Stimulated activated memory B cell treated with anti-CD40 and anti-IgM and Interleukin-4, amounts not matched to agents 10 μg/mL and 1 μg/mL and 100 μg/mL, for 72 hours (primary cell): ENCODE measurements at regions not wholly inside any gene's neighbourhood (a gene's known extent, or its start where the extent isn't known, plus 50 kb on each side); places are given as distances from the start of the nearest gene placed in this dataset.

Experiments
- ATAC-seq: fragments of 150-1000 bp; cut with Tn5 transposase; 2 replicates; pipeline ENCODE4 v1.10.0; 2021
- H3K27ac Mint-ChIP-seq: one replicate; pipeline ENCODE4 v1.8.0; 2022; ENCODE audit warnings: mild to moderate bottlenecking, mixed read lengths
- H3K27me3 Mint-ChIP-seq: one replicate; pipeline ENCODE4 v1.8.0; 2022; ENCODE audit warnings: mixed read lengths
- H3K36me3 Mint-ChIP-seq: one replicate; pipeline ENCODE4 v1.8.0; 2022; ENCODE audit warnings: mixed read lengths
- H3K4me1 Mint-ChIP-seq: one replicate; pipeline ENCODE4 v1.8.0; 2022; ENCODE audit warnings: mixed read lengths
- H3K4me3 Mint-ChIP-seq: one replicate; pipeline ENCODE4 v1.8.0; 2022; ENCODE audit warnings: mild to moderate bottlenecking, moderate library complexity, mixed read lengths
- H3K9me3 Mint-ChIP-seq: one replicate; pipeline ENCODE4 v1.8.0; 2022; ENCODE audit warnings: mixed read lengths

DNA sequence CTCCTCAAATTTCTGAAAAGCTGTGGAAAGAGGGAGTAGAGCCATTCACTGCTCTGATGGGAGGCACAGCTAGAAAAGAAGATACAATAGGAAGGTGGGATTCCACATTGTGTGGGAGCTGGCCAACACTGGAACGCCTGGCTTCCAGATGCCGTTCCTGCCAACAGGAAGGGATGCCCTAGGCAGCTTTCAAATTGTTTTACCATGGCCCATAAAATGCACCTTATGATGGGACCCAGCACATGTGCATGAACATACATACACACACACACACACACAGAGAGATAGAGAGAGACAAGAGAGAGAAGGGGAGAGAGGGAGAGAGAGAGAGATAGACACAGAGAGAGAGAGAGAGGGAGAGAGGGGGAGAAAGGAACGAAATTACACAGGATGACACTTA lies 86.1 kb upstream of the BZW1 start:
- no peaks in the 10 kb centered on the region for H3K36me3 Mint-ChIP-seq
- H3K27me3 Mint-ChIP-seq, result peaks cover 32% of the 10 kb centered on the region
- H3K27ac Mint-ChIP-seq, result no peak overlapping the region
- H3K4me1 Mint-ChIP-seq, result no peaks in the 10 kb centered on the region
- H3K9me3 Mint-ChIP-seq, result peaks cover 5% of the 10 kb centered on the region
- ATAC-seq, result peak; percentile 29
- no peak overlapping the region for H3K4me3 Mint-ChIP-seq

DNA sequence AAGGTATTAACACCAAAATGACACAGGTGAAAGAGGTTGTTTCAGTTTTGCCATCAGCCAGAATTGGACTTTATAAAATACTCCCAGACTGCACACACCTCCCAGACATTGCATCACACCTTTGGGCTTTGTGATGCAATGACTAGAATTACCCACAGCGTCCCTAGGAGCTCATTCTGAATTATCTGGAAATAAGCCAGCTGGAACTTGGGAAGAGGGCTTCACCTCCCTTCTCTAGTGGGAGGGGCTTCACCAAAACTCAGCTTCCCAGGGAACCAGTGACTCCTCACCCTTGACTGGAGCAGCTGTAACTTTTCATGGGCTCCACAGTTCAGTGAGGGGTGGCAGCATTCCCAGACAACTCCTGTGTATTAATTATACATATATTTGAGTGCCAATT lies 83.1 kb upstream of the BZW1 start:
- Mint-ChIP-seq H3K4me1 (no peaks in the 10 kb centered on the region), H3K4me3 (no peak overlapping the region), H3K27me3 (peaks cover 32% of the 10 kb centered on the region), H3K9me3 (no peaks in the 10 kb centered on the region), H3K27ac (no peak overlapping the region), H3K36me3 (no peaks in the 10 kb centered on the region)
- ATAC-seq, result no peak

DNA sequence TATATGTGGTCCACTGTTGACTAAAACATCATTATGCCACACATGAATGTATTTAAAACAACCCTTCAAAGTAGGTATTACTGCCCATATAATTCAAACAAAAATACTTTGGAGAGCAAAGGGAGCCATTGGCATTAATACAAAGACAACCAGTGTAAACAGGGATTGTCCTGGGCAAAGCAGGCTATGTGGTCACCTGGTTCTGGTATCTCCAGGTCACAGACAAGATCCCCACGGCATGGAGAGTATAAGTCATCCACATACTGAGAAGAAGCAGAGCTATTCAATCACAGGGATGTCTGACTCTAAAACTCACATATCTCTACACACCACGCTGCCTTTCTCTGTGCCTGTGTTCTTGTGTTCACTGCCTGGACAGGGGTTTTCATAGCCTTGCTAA lies 81.4 kb upstream of the BZW1 start:
- ATAC-seq, result no peak
- no peak overlapping the region for H3K4me3 Mint-ChIP-seq
- H3K27me3 Mint-ChIP-seq, result peaks cover 26% of the 10 kb centered on the region
- H3K36me3 Mint-ChIP-seq, result no peaks in the 10 kb centered on the region
- H3K9me3 Mint-ChIP-seq, result no peaks in the 10 kb centered on the region
- H3K27ac Mint-ChIP-seq, result no peak overlapping the region
- H3K4me1 Mint-ChIP-seq, result no peaks in the 10 kb centered on the region

DNA sequence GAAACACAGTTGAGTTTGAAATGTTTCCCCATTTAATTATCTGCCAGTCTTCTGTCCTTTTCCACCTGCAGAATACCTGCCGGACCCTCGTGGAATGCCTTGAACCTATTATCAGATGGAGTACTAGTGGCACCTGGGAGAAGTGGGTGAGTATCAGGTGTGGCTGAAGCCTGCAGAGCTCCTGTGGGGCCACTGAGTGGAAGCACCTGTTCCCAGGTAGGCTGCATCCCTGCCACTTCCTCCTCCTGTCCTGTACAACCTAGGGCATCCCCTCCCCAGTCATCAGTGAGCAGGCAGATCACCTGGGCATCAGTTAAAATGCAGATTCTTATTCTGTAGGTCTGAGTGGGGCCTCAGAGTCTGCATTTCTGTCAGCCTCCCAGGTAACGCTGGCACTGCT lies 80.8 kb upstream of the BZW1 start:
- Mint-ChIP-seq H3K27ac (no peak overlapping the region), H3K9me3 (no peaks in the 10 kb centered on the region), H3K4me3 (no peak overlapping the region), H3K4me1 (no peaks in the 10 kb centered on the region), H3K36me3 (no peaks in the 10 kb centered on the region), H3K27me3 (peaks cover 19% of the 10 kb centered on the region)
- no peak for ATAC-seq

DNA sequence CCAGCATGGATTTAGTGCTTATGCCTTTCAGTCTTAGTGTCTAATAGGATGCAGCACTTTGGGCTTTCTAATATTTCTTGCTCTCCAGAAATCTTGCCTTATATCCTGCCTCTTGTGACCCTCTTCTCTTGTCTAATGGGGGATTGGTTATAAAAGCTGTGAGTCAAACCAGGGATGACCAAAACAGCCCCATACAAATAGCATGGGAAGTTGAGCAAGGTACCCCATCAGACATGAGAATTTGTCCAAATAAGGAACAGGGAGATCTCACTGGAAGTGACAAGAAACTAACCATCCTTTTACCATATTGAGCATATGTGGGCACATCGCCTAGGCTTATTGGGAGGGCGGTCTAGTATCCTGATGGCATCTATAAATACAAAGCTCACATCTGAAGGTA lies 78.8 kb upstream of the BZW1 start:
- no peak for ATAC-seq
- H3K27ac Mint-ChIP-seq, result no peak overlapping the region
- H3K4me3 Mint-ChIP-seq, result no peak overlapping the region
- no peaks in the 10 kb centered on the region for H3K9me3 Mint-ChIP-seq
- no peaks in the 10 kb centered on the region for H3K36me3 Mint-ChIP-seq
- no peaks in the 10 kb centered on the region for H3K4me1 Mint-ChIP-seq
- peaks cover 11% of the 10 kb centered on the region for H3K27me3 Mint-ChIP-seq

DNA sequence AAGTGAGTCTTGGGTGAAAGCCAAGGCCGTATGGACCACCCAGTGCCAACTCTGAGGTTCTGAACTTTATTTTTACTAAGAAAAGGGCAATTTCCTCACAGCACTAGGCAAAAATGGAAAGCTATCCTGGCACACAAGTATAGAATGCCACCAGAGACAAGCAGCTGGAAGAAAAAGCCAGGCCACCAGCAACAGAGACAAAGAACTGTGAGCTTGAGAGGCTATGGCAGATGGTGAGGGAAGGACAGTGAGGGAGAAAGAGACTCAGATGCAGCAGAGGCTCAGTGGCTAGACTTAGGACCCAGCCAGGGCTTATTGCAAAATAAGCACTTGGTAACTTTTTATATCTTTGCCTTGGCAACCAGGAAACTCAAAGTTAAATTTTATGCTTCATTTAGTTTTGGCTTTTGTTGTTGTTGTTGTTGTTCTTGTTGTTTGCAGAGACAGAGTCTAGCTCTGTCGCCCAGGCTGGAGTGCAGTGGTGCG lies 78.0 kb upstream of the BZW1 start:
- no peaks in the 10 kb centered on the region for H3K36me3 Mint-ChIP-seq
- ATAC-seq, result peak; percentile 39
- peaks cover 10% of the 10 kb centered on the region for H3K27me3 Mint-ChIP-seq
- H3K4me1 Mint-ChIP-seq, result no peaks in the 10 kb centered on the region
- no peak overlapping the region for H3K27ac Mint-ChIP-seq
- H3K4me3 Mint-ChIP-seq, result no peak overlapping the region
- no peaks in the 10 kb centered on the region for H3K9me3 Mint-ChIP-seq

DNA sequence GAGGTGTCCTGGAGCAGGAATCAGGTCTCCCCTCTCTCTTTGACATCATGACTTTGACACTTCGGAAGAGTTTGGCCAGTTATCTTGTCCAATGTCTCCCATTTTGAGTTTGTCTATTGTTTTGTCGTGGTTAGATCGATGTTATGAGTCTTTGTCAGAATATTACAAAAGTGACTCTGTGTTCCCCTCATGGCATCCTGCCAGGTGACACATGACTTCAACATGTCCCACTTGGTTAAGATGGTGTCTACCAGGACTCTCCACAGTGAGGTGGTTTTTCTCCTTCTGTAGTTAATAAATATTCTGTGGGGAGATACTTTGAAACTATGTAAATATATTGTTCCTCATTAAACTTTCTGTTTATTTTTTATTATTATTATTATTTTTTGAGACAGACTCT lies 76.6 kb upstream of the BZW1 start:
- Mint-ChIP-seq H3K9me3 (no peaks in the 10 kb centered on the region), H3K4me1 (no peaks in the 10 kb centered on the region), H3K27me3 (peaks cover 10% of the 10 kb centered on the region), H3K4me3 (no peak overlapping the region), H3K27ac (no peak overlapping the region), H3K36me3 (no peaks in the 10 kb centered on the region)
- no peak for ATAC-seq

DNA sequence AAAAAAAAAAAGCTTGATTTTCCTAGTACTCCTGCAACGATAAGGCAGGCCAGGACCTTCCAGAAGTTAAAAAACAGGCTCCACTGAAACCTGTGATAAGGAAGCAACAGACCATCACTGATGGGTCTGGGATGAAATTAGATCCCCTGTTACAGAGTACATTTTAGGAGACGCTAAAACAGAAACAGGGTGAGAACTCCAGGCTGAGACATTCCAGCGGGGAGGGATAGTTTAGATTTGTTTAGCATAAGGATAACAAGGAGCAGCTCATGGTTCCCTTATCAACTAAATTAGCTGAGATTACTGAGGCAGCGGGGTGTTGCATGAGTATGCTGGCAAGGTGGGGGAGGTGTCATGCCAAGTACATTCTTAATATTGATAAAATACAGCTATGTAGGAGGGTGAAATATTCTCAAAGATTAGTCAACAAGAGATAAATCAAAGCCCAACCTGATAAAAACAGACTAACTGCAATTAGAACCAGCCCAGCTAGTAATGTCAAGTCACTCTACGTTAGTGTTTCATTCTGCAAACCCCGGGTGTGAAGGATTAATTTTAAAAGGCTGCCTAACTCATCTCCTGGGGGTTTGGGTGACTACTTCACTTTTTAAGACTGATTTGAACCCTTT lies 75.0 kb upstream of the BZW1 start:
- H3K4me3 Mint-ChIP-seq, result no peak overlapping the region
- no peaks in the 10 kb centered on the region for H3K9me3 Mint-ChIP-seq
- peaks cover 21% of the 10 kb centered on the region for H3K27me3 Mint-ChIP-seq
- H3K27ac Mint-ChIP-seq, result no peak overlapping the region
- ATAC-seq, result no peak
- H3K4me1 Mint-ChIP-seq, result no peaks in the 10 kb centered on the region
- H3K36me3 Mint-ChIP-seq, result no peaks in the 10 kb centered on the region

DNA sequence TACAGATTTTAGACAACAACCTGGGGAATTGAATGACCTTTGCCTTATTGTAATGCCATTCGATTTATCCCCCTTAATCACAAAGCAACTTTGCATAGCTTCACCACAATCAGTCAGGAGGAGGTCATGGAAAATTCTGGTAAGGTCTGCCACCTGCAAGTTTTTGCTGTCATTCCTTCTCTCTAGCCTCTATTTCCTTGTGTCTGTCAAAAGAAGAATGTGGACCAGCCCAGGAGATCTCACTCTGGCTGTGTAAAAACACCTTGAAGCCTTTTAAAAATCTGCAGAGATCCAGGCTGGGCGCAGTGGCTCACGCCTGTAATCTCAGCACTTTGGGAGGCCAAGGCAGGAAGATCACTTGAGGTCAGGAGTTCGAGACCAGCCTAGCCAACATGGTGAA lies 74.1 kb upstream of the BZW1 start:
- Mint-ChIP-seq H3K36me3 (no peaks in the 10 kb centered on the region), H3K4me1 (no peaks in the 10 kb centered on the region), H3K4me3 (no peak overlapping the region), H3K27me3 (peaks cover 22% of the 10 kb centered on the region), H3K27ac (no peak overlapping the region), H3K9me3 (no peaks in the 10 kb centered on the region)
- ATAC-seq, result no peak

DNA sequence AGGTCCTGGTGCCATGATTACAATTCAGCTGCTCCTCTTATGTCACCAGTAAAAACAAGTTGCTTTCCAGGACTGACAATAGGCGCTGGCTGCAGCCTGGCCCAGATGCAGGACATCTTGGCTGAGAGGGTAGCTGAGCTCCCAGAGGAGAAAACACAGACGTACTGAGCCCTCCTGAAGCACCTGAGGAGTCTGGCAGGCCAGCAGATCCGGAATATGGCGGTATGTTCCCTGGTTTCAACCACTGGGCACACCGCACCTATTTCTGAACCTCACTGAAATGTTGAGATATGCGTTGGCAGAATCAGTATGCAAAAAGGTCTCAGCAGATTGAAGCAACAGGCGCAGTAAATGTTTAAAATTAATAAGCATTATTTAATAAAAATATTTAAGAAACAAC lies 73.1 kb upstream of the BZW1 start:
- Mint-ChIP-seq H3K4me3 (no peak overlapping the region), H3K36me3 (no peaks in the 10 kb centered on the region), H3K9me3 (no peaks in the 10 kb centered on the region), H3K27me3 (peaks cover 22% of the 10 kb centered on the region), H3K4me1 (no peaks in the 10 kb centered on the region), H3K27ac (no peak overlapping the region)
- no peak for ATAC-seq

DNA sequence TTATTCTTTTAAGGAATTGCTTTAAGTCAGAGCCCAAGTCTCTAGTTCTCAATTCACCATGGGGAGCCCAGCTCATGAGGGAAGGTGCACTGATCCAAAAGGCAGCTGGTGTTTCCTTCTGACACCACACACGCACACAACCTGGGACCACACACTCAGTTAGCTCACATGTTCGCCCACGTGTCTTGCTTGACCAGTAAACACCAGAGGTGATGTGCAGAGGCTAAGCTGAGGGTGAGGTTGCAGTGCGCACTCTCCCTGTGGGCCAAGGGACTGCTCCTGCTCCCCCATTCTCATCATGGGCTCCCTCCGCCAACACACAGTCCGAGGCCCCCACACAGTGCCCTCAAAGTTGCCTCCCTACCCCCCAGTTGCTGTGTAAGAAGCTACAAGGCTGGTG lies 70.8 kb upstream of the BZW1 start:
- Mint-ChIP-seq H3K4me1 (no peaks in the 10 kb centered on the region), H3K27me3 (peaks cover 22% of the 10 kb centered on the region), H3K9me3 (no peaks in the 10 kb centered on the region), H3K36me3 (no peaks in the 10 kb centered on the region), H3K4me3 (no peak overlapping the region), H3K27ac (no peak overlapping the region)
- ATAC-seq, result no peak

DNA sequence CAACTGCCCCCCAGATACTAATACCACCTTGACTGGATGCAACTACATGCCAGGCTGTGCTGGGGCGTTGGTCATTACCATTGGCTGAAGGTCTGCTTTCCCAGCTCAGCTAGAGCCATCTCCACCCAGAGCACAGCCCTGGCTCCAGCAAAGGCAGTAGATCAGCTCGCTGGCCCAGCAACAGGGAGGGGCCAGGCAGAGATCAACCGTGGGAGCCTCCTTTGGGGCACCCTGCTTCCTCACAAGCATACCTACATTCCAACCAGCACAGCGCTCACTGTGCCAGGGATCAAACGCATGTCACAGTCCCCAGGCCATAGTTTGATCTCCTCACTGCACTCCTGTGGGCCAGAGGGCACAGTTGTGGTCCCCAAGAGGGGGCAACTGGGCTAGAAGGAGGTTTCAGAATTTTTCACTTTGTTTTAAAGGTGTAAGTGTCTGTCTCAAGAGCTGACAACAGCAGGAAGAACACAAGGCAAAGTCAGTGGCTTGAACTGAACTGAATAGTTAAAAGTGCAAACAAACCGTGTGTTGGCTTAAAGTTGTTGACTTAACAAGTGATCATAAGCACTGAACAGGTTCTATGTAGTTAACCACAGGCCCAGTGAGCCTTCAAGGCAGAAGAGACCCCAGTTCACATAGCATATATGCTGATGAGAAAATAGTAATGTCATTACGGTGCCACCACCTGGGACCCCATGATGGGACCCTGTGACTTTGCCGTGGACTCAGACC lies 70.1 kb upstream of the BZW1 start:
- no peaks in the 10 kb centered on the region for H3K4me1 Mint-ChIP-seq
- ATAC-seq, result no peak
- H3K27ac Mint-ChIP-seq, result no peak overlapping the region
- H3K4me3 Mint-ChIP-seq, result no peak overlapping the region
- H3K27me3 Mint-ChIP-seq, result peaks cover 22% of the 10 kb centered on the region
- no peaks in the 10 kb centered on the region for H3K9me3 Mint-ChIP-seq
- H3K36me3 Mint-ChIP-seq, result no peaks in the 10 kb centered on the region

DNA sequence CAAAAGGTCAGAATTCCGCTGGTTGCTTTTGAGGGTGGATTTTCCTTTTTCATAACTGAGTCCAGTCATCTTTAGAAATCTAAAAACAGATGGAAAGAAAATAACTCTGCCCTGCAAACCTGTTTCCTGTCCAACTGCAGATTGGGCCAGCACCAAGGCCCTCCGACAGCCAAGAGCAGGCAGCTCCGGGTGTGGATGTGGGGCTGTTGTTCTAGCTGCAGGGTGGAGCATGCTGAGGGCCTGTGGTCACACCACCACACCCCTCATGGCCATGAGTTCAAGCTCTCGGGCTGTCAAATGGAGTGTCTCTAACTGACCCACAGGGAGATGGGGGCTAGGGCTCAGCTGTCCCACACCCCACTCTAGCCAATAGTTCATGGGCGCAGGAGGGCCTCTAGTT lies 69.3 kb upstream of the BZW1 start:
- H3K27me3 Mint-ChIP-seq, result peaks cover 15% of the 10 kb centered on the region
- H3K4me1 Mint-ChIP-seq, result no peaks in the 10 kb centered on the region
- ATAC-seq, result no peak
- no peak overlapping the region for H3K4me3 Mint-ChIP-seq
- no peak overlapping the region for H3K27ac Mint-ChIP-seq
- H3K36me3 Mint-ChIP-seq, result no peaks in the 10 kb centered on the region
- no peaks in the 10 kb centered on the region for H3K9me3 Mint-ChIP-seq

DNA sequence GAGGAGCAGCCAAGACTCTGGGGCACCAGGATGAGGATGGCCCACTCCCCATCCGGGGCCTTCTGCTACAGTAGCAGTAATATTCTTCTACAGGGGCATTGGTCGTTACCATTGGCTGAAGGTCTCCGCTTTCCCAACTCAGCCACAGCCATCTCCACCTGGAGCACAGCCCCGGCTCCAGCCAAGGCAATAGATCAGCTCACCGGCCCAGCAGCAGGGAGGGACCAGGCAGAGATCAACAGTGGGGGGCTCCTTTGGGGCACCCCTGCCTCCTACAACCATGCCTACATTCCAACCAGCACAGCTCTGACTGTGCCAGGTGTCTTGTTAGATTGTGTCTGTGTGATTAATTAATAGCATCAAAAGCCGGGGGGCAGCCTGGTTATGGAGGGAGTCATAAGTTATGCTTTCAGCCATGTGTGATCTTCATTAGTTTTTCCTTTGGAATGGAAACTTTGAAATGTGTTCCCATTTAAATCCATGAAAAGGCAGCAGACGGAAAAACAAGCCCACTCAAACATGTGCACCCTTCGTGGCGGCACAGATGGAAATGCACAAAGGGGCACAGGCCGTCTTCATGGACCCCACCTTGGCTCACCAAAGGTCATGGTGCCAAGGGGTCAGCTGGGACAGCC lies 68.6 kb upstream of the BZW1 start:
- Mint-ChIP-seq H3K9me3 (no peaks in the 10 kb centered on the region), H3K27ac (no peak overlapping the region), H3K4me3 (no peak overlapping the region), H3K4me1 (no peaks in the 10 kb centered on the region), H3K27me3 (peaks cover 11% of the 10 kb centered on the region), H3K36me3 (no peaks in the 10 kb centered on the region)
- no peak for ATAC-seq

DNA sequence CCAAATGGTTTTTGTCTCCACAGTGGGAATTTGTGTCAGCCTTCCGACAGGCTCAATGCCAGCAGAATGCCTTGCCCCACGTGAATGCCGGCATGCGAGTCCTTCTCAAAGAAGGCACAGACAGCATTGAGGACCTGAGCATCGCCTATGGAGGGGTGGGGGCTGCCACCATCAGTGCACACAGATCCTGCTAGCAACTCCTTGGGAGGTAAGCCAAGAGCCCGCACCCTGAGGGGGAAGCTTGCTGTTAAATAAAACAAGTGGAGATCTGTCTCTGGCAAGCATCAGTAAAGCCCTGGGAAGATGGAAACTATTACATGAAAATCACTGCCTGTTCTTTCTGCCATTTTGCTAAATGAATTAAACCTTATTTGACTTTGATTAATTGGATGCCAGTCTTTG lies 67.5 kb upstream of the BZW1 start:
- no peak for ATAC-seq
- H3K4me1 Mint-ChIP-seq, result no peaks in the 10 kb centered on the region

DNA sequence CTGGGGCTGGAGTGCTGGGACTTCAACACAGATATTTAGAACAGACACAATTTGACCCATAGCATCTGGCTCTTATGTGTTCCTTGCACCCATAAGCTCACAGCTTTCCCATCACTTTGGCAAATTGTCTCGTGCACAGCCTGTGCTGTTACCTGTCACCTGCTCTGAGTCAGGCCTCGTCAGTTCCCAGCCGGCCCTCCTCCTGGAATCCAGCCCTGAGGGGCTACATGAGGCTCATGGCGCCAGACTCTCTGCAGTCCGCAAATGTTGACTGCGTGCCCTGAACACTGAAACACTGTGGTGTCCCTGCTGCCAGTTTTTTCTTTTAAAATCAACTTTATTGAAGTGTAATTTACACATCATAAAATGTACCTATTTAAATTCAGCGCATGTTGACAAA lies 65.4 kb upstream of the BZW1 start:
- Mint-ChIP-seq H3K4me1 (no peaks in the 10 kb centered on the region), H3K27me3 (peaks cover 17% of the 10 kb centered on the region), H3K4me3 (no peak overlapping the region), H3K36me3 (no peaks in the 10 kb centered on the region), H3K27ac (no peak overlapping the region), H3K9me3 (no peaks in the 10 kb centered on the region)
- ATAC-seq, result no peak

More for the DNA sequence above, 67.5 kb upstream of the BZW1 start:
- H3K4me3 Mint-ChIP-seq, result no peak overlapping the region
- H3K36me3 Mint-ChIP-seq, result no peaks in the 10 kb centered on the region
- peaks cover 11% of the 10 kb centered on the region for H3K27me3 Mint-ChIP-seq
- H3K9me3 Mint-ChIP-seq, result no peaks in the 10 kb centered on the region
- no peak overlapping the region for H3K27ac Mint-ChIP-seq
